SH-SY5Y (cell line): ENCODE measurements at regions not wholly inside any gene's neighbourhood (a gene's known extent, or its start where the extent isn't known, plus 50 kb on each side); places are given as distances from the start of the nearest gene placed in this dataset.

Experiments
- GATA2 ChIP-seq: IDR thresholded peaks from 2 replicates; pipeline ENCODE4 v1.6.1; 2011; ENCODE audit warnings: mild to moderate bottlenecking, low read depth, low read length
- GATA3 ChIP-seq: IDR thresholded peaks from 2 replicates; pipeline ENCODE4 v1.6.1; 2011; ENCODE audit warnings: low read depth, mild to moderate bottlenecking, low read length, moderate library complexity

DNA sequence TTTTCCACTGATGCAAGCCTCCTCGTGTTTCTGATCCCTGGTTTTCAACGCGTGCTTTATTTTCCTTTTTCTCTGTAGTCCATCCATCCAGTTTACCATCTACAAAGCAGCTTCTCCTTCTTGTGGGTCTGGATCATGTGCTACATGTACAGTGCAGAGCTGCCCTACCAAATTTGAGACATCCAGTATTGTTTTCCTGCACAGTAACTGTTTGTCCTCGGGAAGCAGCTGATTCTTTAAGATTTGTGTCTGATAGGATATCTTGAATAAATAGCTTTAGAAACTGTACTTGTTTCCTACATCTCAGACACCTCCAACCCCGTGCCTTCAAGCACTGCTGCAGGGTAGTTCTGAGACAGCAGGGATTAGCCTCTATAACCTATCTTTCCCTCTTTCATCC, 368.1 kb upstream of the FAR2 start:
- no peak for TF ChIP-seq GATA2
- TF ChIP-seq GATA3 = no peak
